RWPE1 (cell line): ENCODE measurements at regions not wholly inside any gene's neighbourhood (a gene's known extent, or its start where the extent isn't known, plus 50 kb on each side); places are given as distances from the start of the nearest gene placed in this dataset.
"Not testable (repeated sequence)": the region's sequence is repeated elsewhere in the genome, so short reads cannot be mapped to it uniquely, and the experiment has no call there.

Experiments used
- CTCF ChIA-PET: fragments of 350-600 bp; sonication (Branson Sonifier 250); formaldehyde crosslinking; extraction: SDS; loops from one replicate; lab custom pipeline; 2021; lab: Yijun Ruan, JAX
- POLR2A ChIA-PET: fragments of 400-600 bp; formaldehyde crosslinking; extraction: SDS; loops from one replicate; lab custom pipeline; 2020; ENCODE audit warnings: antibody characterized with exemption; ENCODE audit not compliant: low non-redundant PET; lab: Yijun Ruan, JAX
- DNase-seq: peaks from one replicate; pipeline ENCODE4 v3.0.0; 2012; ENCODE audit warnings: low spot score
- H3K27ac ChIP-seq: fragments of 450-650 bp; 2 replicates; pipeline ENCODE4 v1.5.1; 2017
- TF ChIP-seq, protein P1 (sequence below): fragments of 450-650 bp; conservative IDR thresholded peaks from 2 replicates; pipeline ENCODE4 v1.5.1; 2017; ENCODE audit warnings: low read depth, mild to moderate bottlenecking

DNA sequence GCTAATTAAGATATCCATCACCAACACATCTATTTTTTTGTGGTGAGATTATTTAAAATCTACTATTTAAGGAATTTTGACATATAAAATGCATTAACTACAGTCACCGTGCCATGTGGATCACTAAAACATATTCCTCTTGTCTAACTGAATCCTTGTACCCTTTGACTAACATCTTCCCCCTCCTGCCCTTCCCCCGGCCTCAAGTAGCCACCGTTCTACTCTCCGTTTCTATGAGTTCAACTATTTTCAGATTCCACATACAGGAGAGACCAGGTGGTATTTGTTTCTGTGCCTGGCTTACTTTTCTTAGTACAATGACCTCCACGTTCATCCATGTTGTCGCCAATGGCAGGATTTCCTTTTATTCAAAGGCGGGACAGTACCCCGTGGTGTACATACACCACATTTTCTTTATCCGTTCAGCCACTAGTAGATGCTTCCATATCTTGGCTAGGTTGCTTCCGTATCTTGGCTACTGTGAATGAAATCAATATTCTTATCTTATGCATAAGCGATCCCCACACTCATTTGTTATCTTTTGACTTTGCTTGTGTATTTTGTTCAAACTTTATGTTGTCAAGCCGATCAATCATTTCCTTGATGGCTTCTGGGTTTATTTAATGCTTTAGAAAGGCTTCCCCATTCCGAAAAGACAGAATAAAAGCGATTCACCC, 134.7 kb downstream of the KCNJ12 start:
- H3K27ac ChIP-seq, result no peak overlapping the region
- CTCF ChIA-PET, result interaction anchor here (0.6 to 3.1 kb wide), 7 partner anchors 12 to 232 kb away, joined by 3 to 58 read pairs (median 5); no protein-coding TSS in a partner anchor
- POLR2A ChIA-PET, result no interaction called here
- TF ChIP-seq, protein P1, sequence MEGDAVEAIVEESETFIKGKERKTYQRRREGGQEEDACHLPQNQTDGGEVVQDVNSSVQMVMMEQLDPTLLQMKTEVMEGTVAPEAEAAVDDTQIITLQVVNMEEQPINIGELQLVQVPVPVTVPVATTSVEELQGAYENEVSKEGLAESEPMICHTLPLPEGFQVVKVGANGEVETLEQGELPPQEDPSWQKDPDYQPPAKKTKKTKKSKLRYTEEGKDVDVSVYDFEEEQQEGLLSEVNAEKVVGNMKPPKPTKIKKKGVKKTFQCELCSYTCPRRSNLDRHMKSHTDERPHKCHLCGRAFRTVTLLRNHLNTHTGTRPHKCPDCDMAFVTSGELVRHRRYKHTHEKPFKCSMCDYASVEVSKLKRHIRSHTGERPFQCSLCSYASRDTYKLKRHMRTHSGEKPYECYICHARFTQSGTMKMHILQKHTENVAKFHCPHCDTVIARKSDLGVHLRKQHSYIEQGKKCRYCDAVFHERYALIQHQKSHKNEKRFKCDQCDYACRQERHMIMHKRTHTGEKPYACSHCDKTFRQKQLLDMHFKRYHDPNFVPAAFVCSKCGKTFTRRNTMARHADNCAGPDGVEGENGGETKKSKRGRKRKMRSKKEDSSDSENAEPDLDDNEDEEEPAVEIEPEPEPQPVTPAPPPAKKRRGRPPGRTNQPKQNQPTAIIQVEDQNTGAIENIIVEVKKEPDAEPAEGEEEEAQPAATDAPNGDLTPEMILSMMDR, result no peak
- no peak for DNase-seq

- TF ChIP-seq, protein P1, result peak; percentile 78
- H3K27ac ChIP-seq, result no peak overlapping the region
- ChIA-PET CTCF (interaction anchor here (0.6 to 3.1 kb wide), 10 partner anchors 13 to 392 kb away, joined by 3 to 58 read pairs (median 5); no protein-coding TSS in a partner anchor), POLR2A (no interaction called here)
- DNase-seq, result peak; percentile 68
Observed at GRCh38 chr17:21511363-21512195, 135.4 kb downstream of the KCNJ12 start.

DNA sequence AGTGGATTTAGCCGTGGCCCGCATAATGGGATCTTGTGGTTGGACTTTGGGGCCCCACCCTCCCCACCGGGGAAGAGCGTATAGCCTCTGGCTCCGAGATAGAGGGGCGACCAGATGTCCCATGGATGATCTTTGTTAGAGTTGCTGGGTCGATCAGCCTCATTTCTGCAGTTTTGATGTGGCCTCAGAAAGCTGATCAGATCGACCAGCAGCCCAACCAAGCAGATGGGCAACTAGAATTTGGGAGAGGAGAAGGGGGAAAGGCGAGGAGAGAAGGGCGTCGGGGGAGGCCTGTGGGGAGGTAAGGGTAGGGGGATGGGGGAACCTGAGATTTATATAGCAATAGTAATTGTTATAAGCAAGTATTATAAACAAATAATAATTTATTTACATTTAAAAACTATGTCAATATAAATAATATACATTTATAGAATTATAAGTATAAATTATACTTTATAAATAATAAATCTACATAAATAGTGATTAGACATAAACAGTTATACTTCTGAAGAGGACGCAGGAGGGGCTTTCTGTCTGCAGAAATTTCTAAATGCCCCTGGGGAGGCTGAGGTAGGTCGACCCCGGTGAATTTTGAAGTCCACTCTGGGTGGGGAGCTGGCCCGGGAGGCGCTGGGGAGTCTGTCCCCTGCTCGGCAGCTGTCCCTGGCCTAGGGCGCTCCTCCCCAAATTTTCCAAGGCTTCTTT, 136.3 kb downstream of the KCNJ12 start:
- TF ChIP-seq, protein P1, result no peak
- DNase-seq, result no peak
- ChIA-PET POLR2A (no interaction called here), CTCF (interaction anchor here (0.7 to 3.1 kb wide), 10 partner anchors 14 to 393 kb away, joined by 3 to 58 read pairs (median 5); no protein-coding TSS in a partner anchor)
- H3K27ac ChIP-seq, result no peak overlapping the region

GRCh38 chr17:21513012-21513570, 136.9 kb downstream of the KCNJ12 start:
- ChIA-PET POLR2A (no interaction called here), CTCF (interaction anchor here (0.5 to 3.1 kb wide), 10 partner anchors 14 to 394 kb away, joined by 3 to 58 read pairs (median 4); no protein-coding TSS in a partner anchor)
- no peak overlapping the region for H3K27ac ChIP-seq

GRCh38 chr17:21514567-21514966, 138.4 kb downstream of the KCNJ12 start:
- POLR2A ChIA-PET, DNase-seq, H3K27ac ChIP-seq, CTCF ChIA-PET: not testable (repeated sequence)

More at GRCh38 chr17:21513012-21513570, 136.9 kb downstream of the KCNJ12 start:
- TF ChIP-seq, protein P1, result peak; percentile 75
- peak; percentile 89 for DNase-seq

GRCh38 chr17:21517538-21518293, 141.6 kb downstream of the KCNJ12 start:
- DNase-seq, result no peak
- POLR2A ChIA-PET, result no interaction called here
- no peak overlapping the region for H3K27ac ChIP-seq
- CTCF ChIA-PET, result no interaction called here
- TF ChIP-seq, protein P1, result no peak
